Thyroid gland (tissue), 4 donors: ENCODE measurements at regions not wholly inside any gene's neighbourhood (a gene's known extent, or its start where the extent isn't known, plus 50 kb on each side); places are given as distances from the start of the nearest gene placed in this dataset.

Experiments used
- DNase-seq, 2 donors: peaks; one replicate each; pipeline ENCODE4 v3.0.0-alpha.2; 2019
- H3K27ac ChIP-seq, 3 donors: fragments of 200-600 bp; sonication (generic); 1 replicate in 2 of 3; 2 replicates in 1 of 3; pipeline ENCODE4 v1.5.1; 2016 to 2019; ENCODE audit warnings: mild to moderate bottlenecking in 1 of 3, moderate library complexity in 1 of 3
- H3K27me3 ChIP-seq: fragments of 200-600 bp; sonication (generic); one replicate; pipeline ENCODE4 v1.5.1; 2019
- H3K36me3 ChIP-seq, 2 donors: fragments of 200-600 bp; sonication (generic); one replicate each; pipeline ENCODE4 v1.5.1; 2016 to 2019
- H3K4me1 ChIP-seq, 2 donors: fragments of 200-600 bp; sonication (generic); one replicate each; pipeline ENCODE4 v1.5.1; 2017 to 2019
- H3K4me3 ChIP-seq, 3 donors: fragments of 200-600 bp; sonication (generic); replicated peaks in 1 of 3; 1 replicate in 2 of 3; 2 replicates in 1 of 3; pipeline ENCODE4 v1.5.1; 2016; ENCODE audit warnings: mild to moderate bottlenecking in 1 of 3
- H3K9me3 ChIP-seq: fragments of 200-600 bp; sonication (generic); one replicate; pipeline ENCODE4 v1.5.1; 2017
- CTCF ChIP-seq, 6 experiments: fragments of 200-600 bp in 3 of 6; fragments of 450-650 bp in 3 of 6; sonication (generic) in 3 of 6; IDR thresholded peaks; one replicate each; pipeline ENCODE4 v1.5.1; 2016 to 2019; ENCODE audit warnings: antibody characterized with exemption in 6 of 6, mild to moderate bottlenecking in 2 of 6, inconsistent platforms in 1 of 6, moderate library complexity in 1 of 6
- POLR2A ChIP-seq, 2 donors: fragments of 450-650 bp; IDR thresholded peaks; one replicate each; pipeline ENCODE4 v1.6.1; 2017; ENCODE audit warnings: antibody characterized with exemption in 2 of 2, mild to moderate bottlenecking in 2 of 2, moderate library complexity in 1 of 2
- WGBS, 2 donors: methylation state at CpG; one replicate each; pipeline ENCODE4 v1.1.5; 2017; 5-methylcytosine and 5-hydroxymethylcytosine counted together
- intact Hi-C: fragments of 100-400 bp; cut with DNase I; formaldehyde crosslinking; loops from one replicate; pipeline ENCODE4 v1.15.1; 2023

GRCh38 chr22:48615171-48616008 is 1212.3 kb downstream of the BRD1 start:
- Histone ChIP-seq H3K4me1 (no peaks in the 10 kb centered on the region), H3K4me3 (no peak overlapping the region), H3K27ac (no peak overlapping the region), H3K9me3 (no peaks in the 10 kb centered on the region), H3K27me3 (no peaks in the 10 kb centered on the region), H3K36me3 (no peaks in the 10 kb centered on the region)
- TF ChIP-seq CTCF (IDR thresholded peaks at IDR 0.05) (no peak), POLR2A (IDR thresholded peaks at IDR 0.05) (no peak)
- no peak for DNase-seq
- 79 to 81% methylated on average over 21 to 22 of the region's 22 CpGs for WGBS, 2 donors
- intact Hi-C loops, result no loop called here

GRCh38 chr22:48613566-48614200 is 1214.0 kb downstream of the BRD1 start:
- no peak for DNase-seq

GRCh38 chr22:48612077-48612995 is 1215.3 kb downstream of the BRD1 start:
- H3K27me3 ChIP-seq, result no peaks in the 10 kb centered on the region
- 79 to 85% methylated on average over 16 to 30 of the region's 33 CpGs for WGBS, 2 donors
- TF ChIP-seq POLR2A (IDR thresholded peaks at IDR 0.05), result no peak
- TF ChIP-seq CTCF (IDR thresholded peaks at IDR 0.05), result no peak
- no peak overlapping the region for H3K4me3 ChIP-seq
- H3K36me3 ChIP-seq, result no peaks in the 10 kb centered on the region
- H3K4me1 ChIP-seq, result no peaks in the 10 kb centered on the region
- intact Hi-C loops, result no loop called here
- no peak overlapping the region for H3K27ac ChIP-seq
- no peaks in the 10 kb centered on the region for H3K9me3 ChIP-seq
- DNase-seq, result no peak

More at GRCh38 chr22:48613566-48614200, 1214.0 kb downstream of the BRD1 start:
- no peaks in the 10 kb centered on the region for H3K4me1 ChIP-seq
- no peaks in the 10 kb centered on the region for H3K9me3 ChIP-seq
- intact Hi-C loops, result no loop called here
- TF ChIP-seq CTCF (IDR thresholded peaks at IDR 0.05) (no peak), POLR2A (IDR thresholded peaks at IDR 0.05) (no peak)
- no peaks in the 10 kb centered on the region for H3K27me3 ChIP-seq
- H3K36me3 ChIP-seq, result no peaks in the 10 kb centered on the region
- no peak overlapping the region for H3K4me3 ChIP-seq
- no peak overlapping the region for H3K27ac ChIP-seq
- 85 to 90% methylated on average over 28 to 31 of the region's 32 CpGs for WGBS, 2 donors

GRCh38 chr22:48609279-48609865 is 1218.3 kb downstream of the BRD1 start:
- Histone ChIP-seq H3K4me3 (no peak overlapping the region), H3K9me3 (no peaks in the 10 kb centered on the region), H3K4me1 (no peaks in the 10 kb centered on the region), H3K27me3 (no peaks in the 10 kb centered on the region), H3K36me3 (no peaks in the 10 kb centered on the region), H3K27ac (no peak overlapping the region)
- no peak for DNase-seq
- WGBS, 2 donors, result 91 to 92% methylated on average over 19 to 22 of the region's 22 CpGs
- intact Hi-C loops, result no loop called here
- no peak for TF ChIP-seq CTCF (IDR thresholded peaks at IDR 0.05)
- no peak for TF ChIP-seq POLR2A (IDR thresholded peaks at IDR 0.05)
